GM12865 (cell line): ENCODE measurements at regions not wholly inside any gene's neighbourhood (a gene's known extent, or its start where the extent isn't known, plus 50 kb on each side); places are given as distances from the start of the nearest gene placed in this dataset.

Experiments used
- DNase-seq: peaks from one replicate; pipeline ENCODE4 v3.0.0; 2010; ENCODE audit warnings: low read depth
- H3K4me3 ChIP-seq: 2 replicates; pipeline ENCODE4 v1.5.1; 2011; ENCODE audit warnings: mild to moderate bottlenecking, low read depth, low read length, control low read depth
- CTCF ChIP-seq: IDR thresholded peaks from 2 replicates; pipeline ENCODE4 v1.5.1; 2011; ENCODE audit warnings: low read length, control low read depth, low read depth, inconsistent platforms; ENCODE audit not compliant: insufficient read depth; ENCODE audit errors: missing control alignments

- TF ChIP-seq CTCF, result no peak
- DNase-seq, result no peak
Observed at GRCh38 chrX:137483554-137483953, 82.4 kb upstream of the ZIC3 start.

GRCh38 chrX:137482136-137482535, 83.8 kb upstream of the ZIC3 start:
- DNase-seq, result no peak
- no peak overlapping the region for H3K4me3 ChIP-seq
- no peak for TF ChIP-seq CTCF

More at GRCh38 chrX:137483554-137483953, 82.4 kb upstream of the ZIC3 start:
- no peak overlapping the region for H3K4me3 ChIP-seq

- no peak for DNase-seq
- TF ChIP-seq CTCF, result no peak
- no peak overlapping the region for H3K4me3 ChIP-seq
Observed at GRCh38 chrX:137479386-137479785, 86.5 kb upstream of the ZIC3 start.

- DNase-seq, result no peak
- no peak for TF ChIP-seq CTCF
- no peak overlapping the region for H3K4me3 ChIP-seq
Observed at GRCh38 chrX:137441711-137442110, 124.2 kb upstream of the ZIC3 start.

- peak; percentile 37 for TF ChIP-seq CTCF
- DNase-seq, result peak; percentile 39
- H3K4me3 ChIP-seq, result no peak overlapping the region
Observed at GRCh38 chrX:137432609-137433008, 133.3 kb upstream of the ZIC3 start.

GRCh38 chrX:137431693-137432488, 134.0 kb upstream of the ZIC3 start:
- no peak for DNase-seq
- TF ChIP-seq CTCF, result no peak

More at GRCh38 chrX:137431693-137432488, 134.0 kb upstream of the ZIC3 start:
- H3K4me3 ChIP-seq, result no peak overlapping the region
